ENCODE measurements at regions not wholly inside any gene's neighbourhood (a gene's known extent, or its start where the extent isn't known, plus 50 kb on each side); places are given as distances from the start of the nearest gene placed in this dataset.

DNA sequence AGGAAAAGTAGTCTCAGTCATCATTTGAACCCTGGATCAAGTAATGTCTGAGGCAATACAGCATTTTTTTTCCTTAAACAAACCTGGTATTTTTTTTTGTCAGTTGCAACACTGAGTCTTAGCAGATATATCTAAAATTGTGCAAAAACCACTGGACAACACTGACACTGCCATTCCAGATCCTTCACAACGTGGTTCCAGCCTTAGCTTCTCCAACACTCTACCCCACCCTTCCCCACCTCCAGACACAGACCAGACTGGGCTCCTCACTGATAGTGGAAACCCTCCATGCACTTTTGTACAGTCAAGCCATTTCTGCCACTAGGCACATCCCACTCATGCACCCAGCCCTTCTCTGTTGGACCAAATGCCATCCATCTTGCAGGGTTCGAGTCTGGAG is 199.6 kb upstream of the CTNNB1 start:
- DNase-seq: no peak

DNA sequence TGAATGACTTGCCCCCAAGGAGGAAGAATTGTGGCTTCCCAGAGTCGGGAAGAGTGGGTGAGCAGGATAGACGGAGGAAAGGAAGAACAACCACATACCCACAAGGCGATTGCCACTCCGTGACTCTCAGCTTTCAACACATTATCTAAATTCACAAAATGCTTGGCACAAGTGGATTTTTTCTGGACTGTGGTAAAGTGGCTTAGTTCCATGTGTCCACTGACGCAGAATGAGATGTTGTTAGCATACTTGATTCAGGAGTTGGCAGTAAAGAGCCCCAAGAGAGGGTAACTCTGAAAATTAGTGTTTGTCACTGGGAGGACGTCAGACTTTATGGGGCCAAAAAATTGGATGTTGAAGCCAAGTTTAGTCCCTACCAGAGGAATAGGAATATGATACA is 198.8 kb upstream of the CTNNB1 start:
- DNase-seq: no peak

DNA sequence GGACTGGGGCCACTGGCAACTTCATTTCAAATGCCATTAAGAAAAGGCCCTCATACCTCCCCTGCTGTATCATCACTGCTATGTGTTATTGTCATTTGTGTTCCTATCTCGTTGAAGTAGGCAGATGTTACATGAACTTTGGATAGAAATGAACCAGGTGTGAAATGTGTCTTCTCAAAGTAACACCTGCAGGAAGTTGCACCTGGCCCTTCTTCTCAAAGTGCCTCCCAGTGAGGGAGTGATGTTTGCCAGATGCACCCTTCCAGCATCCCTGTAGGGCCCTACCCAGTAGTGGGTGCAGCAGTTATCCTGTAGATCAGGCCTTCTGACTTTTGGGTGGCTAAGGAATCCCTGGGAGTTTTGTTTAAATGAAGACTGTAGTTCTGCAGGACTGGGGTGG is 197.7 kb upstream of the CTNNB1 start:
- no peak for DNase-seq

DNA sequence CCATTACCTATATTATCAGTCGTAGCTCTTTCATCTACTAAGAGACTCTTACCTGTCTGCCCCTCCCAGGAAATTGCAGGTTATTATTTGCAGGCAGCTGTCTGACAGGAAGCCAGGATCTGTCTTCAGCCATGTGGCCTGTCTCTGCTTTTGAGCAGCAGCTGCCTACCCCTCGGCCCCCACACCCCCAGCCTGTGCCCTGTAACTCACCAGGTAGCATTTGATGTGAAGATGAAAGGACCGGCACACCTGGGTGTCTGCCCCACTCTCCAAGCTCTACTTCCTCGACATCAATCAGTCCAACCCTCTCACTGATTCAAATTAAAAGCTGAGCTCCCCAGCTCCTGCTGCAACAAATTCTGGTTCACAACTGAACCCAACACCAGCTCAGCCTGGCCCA is 197.2 kb upstream of the CTNNB1 start:
- DNase-seq: no peak

DNA sequence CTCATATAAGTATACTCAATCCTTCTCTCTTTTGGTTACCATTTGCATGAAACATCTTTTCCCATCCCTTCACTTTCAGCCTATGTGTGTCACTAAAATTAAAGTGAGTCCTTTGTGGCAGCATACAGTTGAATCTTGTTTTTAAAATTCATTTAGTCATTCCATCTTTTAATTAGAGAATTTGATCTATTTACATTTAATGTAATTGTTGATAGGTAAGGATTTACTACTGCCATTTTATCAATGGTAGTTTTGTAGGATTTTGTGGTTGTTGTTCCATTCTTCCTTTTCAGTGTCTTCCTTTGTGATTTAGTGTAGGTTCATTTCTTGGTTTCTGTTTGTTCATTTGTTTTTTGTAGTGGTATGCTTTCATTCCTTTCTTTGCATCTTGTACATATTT is 191.9 kb upstream of the CTNNB1 start:
- DNase-seq: no peak

DNA sequence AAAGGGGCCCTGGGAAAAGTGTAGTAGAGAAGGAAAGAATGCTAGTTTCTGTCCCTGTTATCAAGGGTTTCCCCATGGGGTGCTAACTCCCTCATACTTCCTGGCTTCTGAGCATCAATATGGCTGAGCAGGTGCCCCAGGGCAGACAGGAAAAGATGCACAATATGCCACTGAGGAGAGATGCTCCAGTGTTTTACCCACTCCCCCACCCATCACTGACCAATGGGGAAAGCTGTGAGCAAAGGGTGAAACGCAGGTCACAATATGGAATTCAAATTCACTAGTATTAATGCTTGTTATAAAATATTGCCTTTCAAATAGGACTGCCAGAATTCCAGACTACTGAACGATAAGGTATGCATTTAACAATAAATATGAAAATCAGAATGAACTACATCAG is 187.5 kb upstream of the CTNNB1 start:
- DNase-seq: no peak

DNA sequence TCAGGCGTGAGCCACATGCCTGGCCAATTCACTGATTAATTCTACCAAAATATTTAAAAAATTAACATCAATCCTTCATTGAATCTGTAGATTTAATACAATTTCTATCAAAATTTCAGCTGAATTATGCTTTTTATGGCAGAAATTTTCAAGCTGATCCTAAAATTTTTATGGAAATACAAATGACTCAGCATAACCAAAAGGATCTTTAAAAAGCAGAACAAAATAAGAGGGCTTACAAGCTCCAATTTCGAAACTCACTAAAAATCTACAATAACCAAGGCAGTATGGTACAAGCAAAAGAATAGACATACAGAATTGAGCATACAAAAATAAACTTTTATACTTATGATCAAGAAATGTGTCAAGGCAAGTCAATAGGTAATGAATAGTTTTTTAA is 180.4 kb upstream of the CTNNB1 start:
- no peak for DNase-seq

DNA sequence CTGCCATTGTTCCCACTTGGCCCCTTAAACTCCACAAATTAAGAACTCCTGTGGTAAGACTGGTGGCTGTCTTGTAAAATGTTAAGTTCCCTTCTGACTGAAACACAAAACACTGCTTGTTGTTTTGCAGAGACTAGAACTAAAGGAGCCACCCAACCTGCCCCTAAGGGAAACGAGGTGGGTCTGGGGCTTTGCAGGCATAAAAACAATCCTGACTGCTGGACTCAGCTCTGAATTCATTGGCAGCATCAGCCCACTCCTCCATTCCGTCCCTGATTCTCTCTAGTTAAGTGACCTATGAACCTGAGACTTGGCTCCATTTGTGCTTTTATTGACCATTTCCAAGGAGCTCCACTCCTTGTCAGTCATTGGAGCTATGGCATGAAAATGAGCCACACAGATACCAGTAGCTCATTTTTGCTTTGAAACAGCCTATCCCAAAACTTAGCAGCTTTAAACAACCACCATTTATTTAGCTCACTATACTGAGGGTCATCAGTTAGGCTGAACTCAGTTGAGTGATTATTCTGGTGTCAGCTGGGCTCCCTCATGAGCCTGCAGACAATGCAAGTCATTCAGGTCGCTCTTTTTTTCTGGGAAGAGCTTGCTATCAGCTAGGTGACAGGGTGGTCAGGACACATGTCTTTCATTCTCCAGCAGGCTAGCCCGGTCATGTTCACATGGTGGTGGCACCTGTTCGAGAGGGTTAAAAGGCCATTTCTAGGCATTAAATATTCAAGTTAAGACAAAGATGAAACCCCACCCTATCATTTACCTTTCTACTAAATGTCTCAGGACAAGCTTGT is 175.1 kb upstream of the CTNNB1 start:
- no peak for DNase-seq

DNA sequence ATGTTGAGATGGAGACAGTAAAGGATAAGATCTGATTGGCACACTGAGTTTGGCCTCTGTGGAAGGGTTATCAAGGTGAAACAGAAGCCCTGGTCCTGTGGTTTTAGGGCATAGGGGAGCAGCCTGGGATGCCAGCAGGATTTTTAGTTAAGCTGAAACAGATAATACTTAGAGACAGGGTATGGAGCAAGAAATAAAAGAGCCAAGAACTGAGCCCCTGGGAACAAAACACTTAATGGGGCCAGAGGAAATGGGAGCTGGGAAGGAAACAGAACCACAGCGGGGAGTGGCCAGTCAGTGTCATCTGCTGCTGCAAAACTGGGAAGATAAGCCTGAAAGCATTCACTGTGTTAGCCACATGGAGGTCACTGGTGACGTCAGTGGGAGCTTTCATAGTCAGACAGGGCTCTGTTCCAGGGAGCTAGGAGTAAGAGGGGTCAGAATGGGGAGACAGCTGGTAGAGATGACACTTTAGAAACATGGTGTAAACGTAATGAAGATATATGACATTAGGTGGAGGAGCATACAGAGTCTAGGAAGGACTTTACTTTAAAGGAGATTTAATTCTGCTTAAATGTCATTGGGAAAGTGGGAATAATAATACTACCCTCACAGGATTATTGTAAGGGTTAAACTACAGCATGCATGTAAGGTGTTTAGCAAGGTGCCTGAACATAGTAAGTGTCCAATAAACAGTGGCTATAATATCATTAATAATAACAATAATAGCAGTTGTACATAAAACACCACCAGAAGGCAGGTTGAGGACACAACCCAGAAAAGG is 172.7 kb upstream of the CTNNB1 start:
- no peak for DNase-seq

DNA sequence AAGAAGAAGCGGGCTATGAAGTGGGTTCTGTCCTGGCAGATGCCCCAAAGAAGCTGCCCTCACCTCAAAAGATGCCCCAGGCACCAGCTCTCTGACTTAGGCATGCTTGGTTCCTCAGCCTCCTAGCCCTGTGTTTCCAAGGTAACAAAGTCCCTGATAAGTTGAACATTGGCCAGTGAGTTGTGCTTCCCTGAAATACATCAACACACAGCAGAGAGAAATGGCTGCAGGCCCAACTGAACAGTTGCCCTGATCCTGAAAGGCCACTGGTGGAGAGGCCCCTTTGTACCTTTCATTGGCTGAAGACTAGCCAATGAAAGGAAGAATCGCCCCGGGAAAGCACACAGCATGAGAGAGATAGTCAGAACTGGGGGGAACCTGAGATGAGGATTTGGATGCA is 169.9 kb upstream of the CTNNB1 start:
- no peak for DNase-seq

DNA sequence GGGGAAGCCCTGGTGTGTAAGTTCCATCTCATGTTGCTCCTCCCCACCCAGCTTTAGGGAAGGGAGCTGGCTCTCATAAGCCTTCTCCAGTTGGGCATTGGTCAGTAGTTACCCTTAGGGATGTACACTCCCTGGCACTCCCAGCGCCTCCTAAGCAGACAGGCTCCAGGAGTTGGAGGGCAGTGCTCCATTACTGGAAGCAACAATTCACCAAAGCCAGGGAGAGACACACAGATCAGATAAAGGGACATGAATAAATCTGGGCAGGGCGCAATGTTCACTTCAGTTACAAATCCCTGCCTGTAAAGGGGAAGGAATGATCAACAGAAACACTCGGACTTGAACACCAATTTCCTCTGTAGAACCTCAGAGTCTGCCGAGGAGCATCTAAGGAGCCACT is 169.1 kb upstream of the CTNNB1 start:
- DNase-seq: no peak

DNA sequence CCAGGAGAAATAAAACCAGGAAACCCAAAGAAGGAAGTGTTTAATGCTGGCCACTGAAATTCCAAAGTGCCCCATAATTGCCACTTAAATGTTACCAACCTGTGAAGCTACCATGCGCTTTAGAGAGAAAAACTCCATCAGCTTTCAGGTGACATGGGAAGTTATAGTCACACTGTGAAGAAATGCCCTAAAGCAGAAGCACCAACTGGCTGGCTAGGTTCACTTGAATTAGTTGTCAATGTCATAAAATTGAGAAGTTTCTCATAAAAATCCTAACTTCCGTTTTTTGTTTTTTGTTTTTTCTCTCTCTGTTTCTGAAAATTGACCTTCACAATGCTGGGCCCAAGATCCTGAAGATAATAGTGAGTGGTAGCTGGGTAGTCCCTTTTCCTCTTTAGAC is 167.9 kb upstream of the CTNNB1 start:
- DNase-seq: no peak

DNA sequence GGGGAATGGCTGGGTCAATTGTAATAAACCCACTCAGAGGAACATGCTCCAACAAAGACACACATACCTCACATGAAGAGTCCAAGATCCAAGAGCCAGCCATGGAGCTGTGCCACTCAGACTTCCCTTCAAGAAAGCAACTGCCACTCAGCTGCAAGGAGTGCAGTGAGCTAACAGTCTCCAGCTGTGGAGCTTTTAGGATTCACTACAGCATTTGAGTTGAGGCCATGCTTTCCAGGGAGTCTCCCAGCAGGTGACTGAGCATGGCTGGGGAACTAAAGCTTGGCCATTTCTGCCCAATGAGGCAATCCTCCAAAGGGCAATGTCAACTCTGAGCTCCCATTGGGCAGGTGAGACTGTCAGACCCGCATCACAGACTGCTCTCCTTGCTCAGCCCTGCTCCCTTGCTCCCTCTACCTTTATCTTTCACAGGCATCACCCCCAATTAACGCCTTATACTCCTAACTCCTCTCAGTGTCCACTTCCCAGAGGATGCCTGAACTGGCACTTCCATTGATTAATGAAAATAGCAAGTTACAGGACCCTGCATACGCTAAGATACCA is 165.3 kb upstream of the CTNNB1 start:
- no peak for DNase-seq

DNA sequence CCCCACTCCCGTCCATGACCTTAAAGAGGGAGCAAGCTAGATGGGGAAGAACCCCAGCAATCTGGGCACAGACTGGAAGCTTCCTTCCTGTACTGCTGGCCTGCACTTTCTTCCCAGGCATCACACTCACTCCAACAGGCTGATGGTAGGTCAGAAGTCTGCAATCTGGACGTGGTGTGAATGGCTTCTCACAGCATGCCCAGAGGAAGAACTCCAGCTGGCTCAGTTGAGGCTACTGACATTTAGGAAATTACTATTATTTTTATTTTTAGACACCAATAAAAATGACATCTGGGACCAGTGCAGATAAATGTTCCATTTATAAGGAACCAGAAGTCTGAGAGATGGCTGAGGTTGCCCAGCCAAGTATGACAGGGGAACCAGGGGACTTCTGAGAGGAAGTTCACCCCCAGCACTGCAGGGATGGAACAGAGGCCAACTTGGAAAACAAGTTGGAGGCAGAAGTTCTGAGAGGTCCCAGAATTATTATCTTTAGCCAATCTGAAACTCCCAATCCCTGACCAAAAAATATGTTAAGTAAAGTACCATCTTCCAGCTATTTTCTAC is 163.8 kb upstream of the CTNNB1 start:
- DNase-seq: no peak

DNA sequence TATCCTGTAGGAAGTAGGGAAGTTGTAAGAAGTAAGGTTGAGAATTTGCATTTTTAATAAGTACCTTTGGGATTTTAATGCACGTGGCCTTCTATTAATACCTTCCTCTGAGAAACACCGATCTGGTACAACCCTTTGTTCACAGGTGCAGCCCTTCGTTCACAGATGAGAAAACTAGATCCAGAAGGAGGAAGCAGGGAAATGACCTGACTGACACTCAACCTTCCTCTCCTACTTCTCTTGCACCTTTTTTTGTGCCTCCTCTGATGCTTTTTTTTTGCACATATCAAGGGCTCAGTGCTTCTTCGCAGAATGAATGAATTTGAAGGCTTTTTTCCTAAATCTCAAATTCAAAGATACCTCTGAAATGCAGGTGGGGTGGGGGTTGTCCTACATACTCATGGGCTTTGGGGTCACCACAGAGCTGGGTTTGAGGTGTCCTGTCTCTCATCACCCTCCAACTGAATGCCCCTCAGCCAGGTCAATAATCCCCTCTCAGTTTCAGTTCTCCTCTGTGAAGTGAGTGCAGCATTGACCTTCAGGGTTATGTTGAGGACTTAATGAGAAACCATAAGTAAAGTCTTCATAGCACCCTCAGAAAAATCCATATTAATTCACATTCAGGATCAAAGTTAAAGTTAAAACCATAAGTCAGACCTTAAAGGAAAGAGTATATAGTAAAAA is 161.5 kb upstream of the CTNNB1 start:
- DNase-seq: no peak

DNA sequence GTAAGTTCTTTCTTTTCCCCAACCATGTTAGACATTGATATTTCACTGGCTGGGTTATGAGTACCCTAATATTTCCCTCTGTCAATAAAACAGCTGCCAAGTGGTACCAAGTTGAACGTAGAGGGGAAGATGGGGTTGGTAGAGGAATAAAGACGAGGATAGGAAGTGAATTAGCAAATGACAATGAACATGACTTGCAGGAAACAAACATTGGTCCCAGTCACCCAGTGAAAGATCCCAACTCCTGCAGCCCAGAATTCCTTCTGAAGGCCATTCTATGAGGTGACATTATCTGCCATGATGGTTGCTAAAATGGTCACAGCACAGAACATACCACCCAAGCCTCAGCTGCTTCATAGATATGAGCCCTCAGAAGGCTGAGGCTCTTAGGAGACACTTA is 159.0 kb upstream of the CTNNB1 start:
- DNase-seq: no peak

DNA sequence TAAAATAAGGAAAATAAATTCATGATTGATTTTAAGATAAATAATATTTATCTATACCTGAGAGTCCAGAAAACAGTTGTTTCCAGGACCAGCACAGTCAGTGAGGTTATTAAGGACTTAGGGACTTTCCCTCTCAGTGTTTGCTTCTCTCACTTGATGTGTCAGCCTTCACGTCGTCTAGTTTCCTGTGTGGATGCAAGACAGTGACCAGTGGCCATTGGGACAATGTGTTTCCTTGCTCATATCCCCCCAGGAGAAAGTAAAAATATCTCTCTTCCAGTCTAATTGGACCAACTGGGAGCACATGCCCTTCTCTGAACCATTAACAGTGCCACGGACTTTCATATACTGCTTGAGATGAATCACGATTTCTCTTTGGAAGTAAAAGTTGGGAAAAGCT is 157.8 kb upstream of the CTNNB1 start:
- no peak for DNase-seq

DNA sequence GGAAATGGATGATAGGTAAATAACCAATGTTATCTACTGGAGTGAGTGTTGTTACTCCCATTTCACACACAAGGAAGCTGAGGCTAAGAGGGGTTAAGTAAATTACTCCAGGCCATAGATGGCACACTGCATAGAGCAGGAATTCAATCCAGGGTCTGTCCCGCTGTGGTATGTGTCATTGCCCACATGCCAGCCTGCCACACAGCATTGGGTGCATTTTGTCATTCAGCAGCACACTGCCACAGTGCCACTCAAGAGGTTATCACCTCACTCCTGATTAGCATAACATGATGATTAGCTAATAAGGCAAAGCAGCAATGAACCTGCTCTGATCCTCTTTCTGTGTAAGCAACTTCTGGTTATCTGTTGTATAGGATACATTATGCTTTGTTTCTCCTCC is 157.4 kb upstream of the CTNNB1 start:
- no peak for DNase-seq

DNA sequence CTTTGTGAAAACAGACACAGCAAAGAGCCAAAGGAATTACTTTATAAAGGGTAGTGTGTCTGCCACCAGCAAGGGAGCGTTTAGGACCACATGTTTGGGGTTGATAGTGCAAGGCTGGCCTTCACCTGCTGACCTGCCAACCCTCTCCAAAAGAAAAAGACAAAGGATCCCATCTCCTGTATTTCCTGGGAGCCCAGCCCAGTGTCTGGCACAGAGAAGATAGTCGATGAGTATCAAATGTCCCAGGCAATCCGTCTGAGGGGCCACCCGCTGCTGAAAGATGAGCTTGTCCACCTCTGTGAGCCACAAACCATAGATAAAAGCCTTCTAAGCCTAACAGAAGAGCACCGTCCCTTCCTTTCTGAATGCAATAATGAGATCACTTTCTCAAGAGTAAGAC is 154.8 kb upstream of the CTNNB1 start:
- DNase-seq: no peak

DNA sequence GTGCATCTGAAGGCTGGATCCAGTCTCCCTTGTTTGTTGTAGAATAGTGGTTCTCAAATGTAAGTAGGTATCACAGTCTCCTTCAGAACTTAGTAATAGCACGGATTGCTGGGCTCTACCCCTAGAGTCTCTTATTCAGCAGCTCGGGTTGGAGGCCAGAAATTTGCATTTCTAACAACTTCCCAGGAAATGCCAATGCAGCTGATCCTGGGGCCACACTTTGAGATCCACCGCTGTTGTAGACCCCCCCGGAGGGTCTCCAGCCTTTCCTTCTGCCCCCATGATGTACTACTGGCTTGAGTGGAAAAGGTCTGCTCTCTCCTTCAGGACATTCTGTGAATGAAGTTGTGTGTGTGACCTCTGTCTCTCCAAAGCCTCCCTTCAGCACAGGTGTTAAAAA is 153.8 kb upstream of the CTNNB1 start:
- no peak for DNase-seq

DNA sequence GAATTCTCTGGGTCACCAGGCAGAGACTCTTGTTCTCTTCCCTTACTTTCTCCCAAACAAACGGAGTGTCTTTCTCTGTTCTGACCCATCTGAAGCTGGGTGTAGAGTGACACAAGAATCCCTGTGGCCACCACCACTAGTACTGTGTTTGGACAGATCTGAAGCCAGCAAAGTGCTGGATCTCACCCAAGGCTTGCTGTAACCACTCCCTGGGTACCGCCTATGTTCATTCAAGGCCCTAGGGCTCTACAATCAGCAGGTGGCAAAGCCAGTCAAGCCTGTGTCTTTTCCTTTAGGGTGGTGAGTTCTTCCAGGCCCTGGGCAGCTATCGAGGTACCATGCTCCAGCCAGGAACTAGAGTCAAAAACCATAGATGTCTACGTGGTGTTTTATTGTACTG is 149.2 kb upstream of the CTNNB1 start:
- DNase-seq: no peak

DNA sequence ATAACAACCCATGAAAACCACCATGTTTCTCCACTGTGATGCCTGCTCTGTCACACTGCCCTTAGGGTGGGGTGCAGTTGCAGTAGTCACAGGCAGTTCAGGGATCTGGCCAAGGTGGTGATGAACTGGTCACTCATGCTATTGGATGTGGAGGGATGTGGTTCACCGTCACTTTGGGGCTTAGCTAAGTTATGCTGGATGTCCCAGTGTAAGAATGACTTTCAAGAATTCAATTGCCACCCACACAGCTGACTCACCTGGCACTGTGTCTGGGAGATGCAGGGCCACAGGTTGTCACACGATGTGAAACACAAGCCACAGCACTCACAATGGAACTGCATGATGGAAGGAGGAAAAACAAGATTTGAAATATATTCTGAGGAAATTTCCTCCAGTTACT is 146.1 kb upstream of the CTNNB1 start:
- no peak for DNase-seq

DNA sequence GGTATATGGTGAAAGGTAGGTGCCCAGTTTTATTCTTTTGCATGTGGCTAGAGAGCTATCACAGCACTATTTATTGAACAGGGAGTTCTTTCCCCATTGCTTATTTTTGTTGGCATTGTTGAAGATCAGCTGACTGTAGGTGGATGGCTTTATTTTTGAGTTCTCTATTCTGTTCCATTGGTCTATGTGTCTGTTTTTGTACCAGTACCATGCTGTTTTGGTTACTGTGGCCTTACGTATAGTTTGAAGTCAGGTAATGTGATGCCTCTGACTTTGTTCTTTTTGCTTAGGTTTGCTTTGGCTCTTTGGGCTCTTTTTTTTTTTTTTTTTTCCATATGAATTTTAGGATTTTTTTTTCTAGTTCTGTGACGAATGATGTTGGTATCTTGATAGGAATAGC is 139.2 kb upstream of the CTNNB1 start:
- DNase-seq: no peak
